ENCODE measurements at regions not wholly inside any gene's neighbourhood (a gene's known extent, or its start where the extent isn't known, plus 50 kb on each side); places are given as distances from the start of the nearest gene placed in this dataset.

GRCh38 chr1:87398641-87399040 is 70.0 kb downstream of the LMO4 start:
- CTCF ChIA-PET, result no interaction called here
- no peak for DNase-seq (ENCODE audit: low read depth)

GRCh38 chr1:87399264-87399663 is 70.6 kb downstream of the LMO4 start:
- H3K36me3 ChIP-seq (ENCODE audit: control insufficient read depth, insufficient read depth, low read length), result no peaks in the 10 kb centered on the region
- DNase-seq (ENCODE audit: low read depth), result no peak
- ChIA-PET CTCF (no interaction called here), POLR2A (no interaction called here)
- H3K4me3 ChIP-seq (ENCODE audit: low read depth, low read length), result no peak overlapping the region
- TF ChIP-seq CTCF (IDR thresholded peaks at IDR 0.05; ENCODE audit: insufficient read depth, low read depth, low read length), result no peak
- no peaks in the 10 kb centered on the region for H3K27me3 ChIP-seq (ENCODE audit: control insufficient read depth, insufficient read depth, low read length)

More at GRCh38 chr1:87398641-87399040, 70.0 kb downstream of the LMO4 start:
- POLR2A ChIA-PET, result no interaction called here
- TF ChIP-seq CTCF (IDR thresholded peaks at IDR 0.05; ENCODE audit: insufficient read depth, low read depth, low read length), result no peak
- Histone ChIP-seq H3K36me3 (ENCODE audit: control insufficient read depth, insufficient read depth, low read length) (no peaks in the 10 kb centered on the region), H3K4me3 (ENCODE audit: low read depth, low read length) (no peak overlapping the region), H3K27me3 (ENCODE audit: control insufficient read depth, insufficient read depth, low read length) (no peaks in the 10 kb centered on the region)

GRCh38 chr1:87399701-87400100 is 71.0 kb downstream of the LMO4 start:
- Histone ChIP-seq H3K4me3 (ENCODE audit: low read depth, low read length) (no peak overlapping the region), H3K27me3 (ENCODE audit: control insufficient read depth, insufficient read depth, low read length) (no peaks in the 10 kb centered on the region), H3K36me3 (ENCODE audit: control insufficient read depth, insufficient read depth, low read length) (no peaks in the 10 kb centered on the region)
- no peak for DNase-seq (ENCODE audit: low read depth)
- ChIA-PET CTCF (no interaction called here), POLR2A (no interaction called here)
- TF ChIP-seq CTCF (IDR thresholded peaks at IDR 0.05; ENCODE audit: insufficient read depth, low read depth, low read length), result no peak

GRCh38 chr1:87400813-87401212 is 72.1 kb downstream of the LMO4 start:
- Histone ChIP-seq H3K4me3 (ENCODE audit: low read depth, low read length) (no peak overlapping the region), H3K36me3 (ENCODE audit: control insufficient read depth, insufficient read depth, low read length) (no peaks in the 10 kb centered on the region), H3K27me3 (ENCODE audit: control insufficient read depth, insufficient read depth, low read length) (no peaks in the 10 kb centered on the region)
- DNase-seq (ENCODE audit: low read depth), result no peak
- CTCF ChIA-PET, result interaction anchor here (2.3 kb wide), 1 partner anchor 17 kb away, joined by 5 read pairs; no protein-coding TSS in a partner anchor
- TF ChIP-seq CTCF (IDR thresholded peaks at IDR 0.05; ENCODE audit: insufficient read depth, low read depth, low read length), result no peak
- POLR2A ChIA-PET, result no interaction called here

- no peak overlapping the region for H3K4me3 ChIP-seq (ENCODE audit: low read depth, low read length)
- DNase-seq (ENCODE audit: low read depth), result peak; percentile 40
- no peaks in the 10 kb centered on the region for H3K27me3 ChIP-seq (ENCODE audit: control insufficient read depth, insufficient read depth, low read length)
- no peak for TF ChIP-seq CTCF (IDR thresholded peaks at IDR 0.05; ENCODE audit: insufficient read depth, low read depth, low read length)
- ChIA-PET CTCF (interaction anchor here (1.4 to 2.3 kb wide), 2 partner anchors 19 to 50 kb away, joined by 3 to 5 read pairs; no protein-coding TSS in a partner anchor), POLR2A (no interaction called here)
- no peaks in the 10 kb centered on the region for H3K36me3 ChIP-seq (ENCODE audit: control insufficient read depth, insufficient read depth, low read length)
These were observed 73.7 kb downstream of the LMO4 start for GRCh38 chr1:87402241-87403002.
